ENCODE measurements at regions not wholly inside any gene's neighbourhood (a gene's known extent, or its start where the extent isn't known, plus 50 kb on each side); places are given as distances from the start of the nearest gene placed in this dataset.

DNA sequence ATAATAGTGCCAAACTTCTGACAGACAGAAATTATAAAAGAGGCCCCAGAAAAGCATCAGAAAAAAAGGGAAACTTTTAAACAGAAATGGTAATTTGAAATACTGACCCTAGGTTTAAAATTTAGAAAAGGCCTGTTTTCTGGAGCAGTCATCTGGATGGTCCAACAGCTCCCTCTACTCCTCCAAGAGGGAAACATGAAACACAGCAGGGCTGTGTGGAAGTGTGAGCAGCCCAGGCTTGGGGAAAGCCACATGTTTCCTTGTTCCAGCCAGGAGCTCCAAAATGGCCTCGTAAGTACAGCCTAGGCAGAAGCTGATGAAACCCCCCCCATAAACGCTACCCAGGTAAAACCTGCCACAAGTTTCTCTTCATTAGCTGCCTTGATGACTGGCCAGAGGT, 499.3 kb upstream of the ADAMTS16 start:
- DNase-seq (ENCODE audit: low spot score): no peak

GRCh38 chr5:4642525-4642924, 497.6 kb upstream of the ADAMTS16 start:
- no peak for DNase-seq (ENCODE audit: low spot score)

DNA sequence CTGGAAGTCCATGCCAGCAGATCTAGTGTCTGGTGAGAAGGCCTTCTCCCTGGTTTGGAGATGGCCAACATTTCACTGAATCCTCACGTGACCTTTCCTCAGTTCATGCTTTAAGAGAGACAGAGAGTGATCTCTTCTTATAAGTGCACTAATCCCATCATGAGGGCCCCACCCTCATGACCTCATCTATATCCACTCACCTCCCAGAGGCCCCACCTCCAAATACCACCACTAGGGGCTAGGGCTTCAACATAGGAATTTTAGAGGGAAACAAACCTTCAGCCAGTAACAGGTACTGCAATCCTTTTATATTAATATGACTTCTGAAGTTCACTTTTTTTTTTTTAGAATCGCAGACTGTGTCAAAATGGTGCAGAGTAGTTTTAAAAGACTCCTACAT, 496.9 kb upstream of the ADAMTS16 start:
- DNase-seq (ENCODE audit: low spot score): no peak

- no peak for DNase-seq (ENCODE audit: low spot score)
Observed at GRCh38 chr5:4643960-4644359, 496.2 kb upstream of the ADAMTS16 start.

DNA sequence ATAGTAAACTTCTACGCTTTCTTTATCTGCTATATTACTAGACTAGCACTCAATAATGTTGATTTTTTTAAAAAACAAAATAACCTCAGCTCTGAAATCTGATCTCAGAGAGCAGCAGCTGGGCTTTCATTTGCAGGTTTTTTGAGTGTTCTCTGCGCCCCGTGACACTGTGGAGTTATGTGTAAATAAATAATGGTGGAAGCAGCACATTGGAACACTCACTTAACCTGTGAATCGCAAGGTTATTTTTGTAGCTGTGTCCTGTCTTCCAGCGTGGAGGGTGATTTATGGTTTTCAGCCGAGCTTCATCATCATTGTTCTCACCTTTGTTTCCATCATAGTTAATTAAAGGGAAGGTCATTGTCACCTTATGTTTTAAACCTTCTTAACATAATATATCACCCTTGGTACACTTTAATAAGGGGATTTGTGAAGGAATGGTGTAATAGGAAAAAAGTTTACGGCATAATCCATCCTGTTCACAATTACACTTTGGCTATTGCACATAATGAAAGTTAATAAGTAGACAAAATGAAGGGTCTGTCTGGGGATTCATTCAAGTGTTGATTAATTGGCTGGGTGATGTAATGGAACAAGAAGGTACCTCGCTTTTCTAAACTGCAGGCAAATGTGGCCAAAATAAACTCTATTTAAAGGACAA, 493.3 kb upstream of the ADAMTS16 start:
- DNase-seq (ENCODE audit: low spot score): no peak

- no peak for DNase-seq (ENCODE audit: low spot score)
Observed at GRCh38 chr5:4647955-4648354, 492.2 kb upstream of the ADAMTS16 start.

GRCh38 chr5:4651806-4652565, 488.1 kb upstream of the ADAMTS16 start:
- DNase-seq (ENCODE audit: low spot score): no peak

- DNase-seq (ENCODE audit: low spot score): no peak
Observed at GRCh38 chr5:4653475-4653874, 486.7 kb upstream of the ADAMTS16 start.

DNA sequence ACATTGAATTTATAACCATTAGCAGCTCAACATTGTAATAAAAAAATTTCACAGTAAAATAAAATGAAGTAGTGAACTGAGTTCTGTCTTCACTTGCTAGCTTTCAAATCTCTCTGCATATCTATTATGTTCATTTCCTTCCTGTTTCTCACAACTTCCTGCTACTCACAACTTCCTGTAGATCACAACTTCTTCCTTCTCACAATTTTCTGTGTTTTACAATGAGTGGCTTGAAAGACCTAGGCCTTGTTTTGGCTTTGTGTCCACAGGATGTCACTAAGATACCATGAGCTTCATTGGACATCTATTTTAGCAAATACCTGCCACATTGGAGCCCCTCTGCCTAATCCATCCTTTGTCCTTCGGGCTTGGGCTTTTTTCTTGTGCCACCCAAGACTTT, 480.3 kb upstream of the ADAMTS16 start:
- no peak for DNase-seq (ENCODE audit: low spot score)

GRCh38 chr5:4661326-4661725, 478.8 kb upstream of the ADAMTS16 start:
- DNase-seq (ENCODE audit: low spot score): no peak

DNA sequence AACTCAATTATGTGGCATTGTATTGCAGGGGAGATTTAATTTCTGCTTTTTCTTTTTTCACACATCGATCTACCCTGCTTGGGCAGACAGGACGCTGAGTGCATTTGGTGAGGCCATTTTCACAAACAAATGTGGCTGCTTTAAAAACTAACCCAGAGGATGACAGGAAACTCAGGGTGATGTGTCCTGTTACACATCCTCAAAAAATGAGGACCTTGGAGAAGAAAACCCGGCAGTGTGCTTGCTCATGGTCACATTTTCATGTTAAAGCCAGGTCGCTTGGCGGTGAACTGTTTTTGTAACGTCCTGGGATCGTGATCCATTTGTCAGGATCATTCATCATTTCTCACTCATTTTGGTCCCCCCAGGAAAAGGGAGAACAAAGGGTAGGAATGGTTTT, 478.3 kb upstream of the ADAMTS16 start:
- DNase-seq (ENCODE audit: low spot score): no peak

DNA sequence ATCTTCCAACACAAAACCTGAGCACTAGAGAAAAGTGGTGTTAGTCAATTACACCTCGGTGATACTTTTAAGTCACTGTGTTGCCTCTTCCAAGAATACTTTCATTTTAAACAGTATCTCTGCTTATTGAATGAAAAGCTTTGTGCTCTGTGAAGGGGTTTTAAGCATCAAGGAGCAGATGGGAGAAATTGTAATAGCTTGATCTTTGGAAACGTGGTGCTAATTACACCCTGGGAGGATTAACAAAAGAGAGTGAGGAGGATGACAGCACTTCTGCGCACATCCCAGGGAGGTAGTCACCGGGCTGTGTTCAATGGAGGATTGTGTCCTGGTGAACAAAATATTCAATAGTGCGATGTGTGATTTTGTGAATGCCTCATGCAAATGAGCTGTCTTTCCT, 477.4 kb upstream of the ADAMTS16 start:
- DNase-seq (ENCODE audit: low spot score): no peak

GRCh38 chr5:4665911-4666310, 474.2 kb upstream of the ADAMTS16 start:
- no peak for DNase-seq (ENCODE audit: low spot score)

GRCh38 chr5:4674166-4674565, 466.0 kb upstream of the ADAMTS16 start:
- DNase-seq (ENCODE audit: low spot score): no peak

DNA sequence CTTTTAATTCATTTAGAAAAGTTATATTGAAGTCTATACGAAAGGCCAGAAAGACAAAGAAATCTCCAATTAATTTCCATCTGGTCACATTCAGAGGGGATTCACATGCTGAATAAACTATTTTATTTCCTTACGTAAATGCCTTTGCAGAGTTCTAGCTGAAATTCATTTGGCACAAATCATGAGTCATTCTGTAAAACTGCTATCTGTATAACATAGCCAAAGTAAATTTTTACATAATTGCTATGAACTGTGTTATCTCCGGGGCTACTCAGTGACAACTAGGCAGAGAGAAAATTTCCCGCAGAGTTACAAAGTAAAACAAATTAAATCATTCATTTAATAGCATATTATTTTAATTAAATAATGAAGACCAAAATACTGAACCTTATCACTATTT, 463.2 kb upstream of the ADAMTS16 start:
- DNase-seq (ENCODE audit: low spot score): no peak

- no peak for DNase-seq (ENCODE audit: low spot score)
Observed at GRCh38 chr5:4684946-4685345, 455.2 kb upstream of the ADAMTS16 start.

DNA sequence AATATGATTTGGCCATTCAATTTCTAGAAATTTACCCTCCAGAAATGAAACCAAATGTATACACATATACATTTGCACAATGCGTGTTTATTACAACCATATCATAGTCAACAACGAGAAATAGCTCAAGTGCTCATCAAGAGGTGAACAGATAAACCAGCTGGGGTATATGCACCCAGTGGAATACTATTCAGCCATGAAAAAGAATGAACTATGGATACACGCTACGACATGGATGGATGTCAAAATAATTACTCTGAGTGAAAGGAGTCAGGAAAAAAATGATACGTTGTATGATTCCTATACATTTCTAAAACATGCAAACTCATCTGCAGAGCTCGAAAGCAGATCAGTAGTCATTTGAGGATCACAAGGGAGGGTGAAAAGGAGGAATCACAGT, 441.5 kb upstream of the ADAMTS16 start:
- no peak for DNase-seq (ENCODE audit: low spot score)

DNA sequence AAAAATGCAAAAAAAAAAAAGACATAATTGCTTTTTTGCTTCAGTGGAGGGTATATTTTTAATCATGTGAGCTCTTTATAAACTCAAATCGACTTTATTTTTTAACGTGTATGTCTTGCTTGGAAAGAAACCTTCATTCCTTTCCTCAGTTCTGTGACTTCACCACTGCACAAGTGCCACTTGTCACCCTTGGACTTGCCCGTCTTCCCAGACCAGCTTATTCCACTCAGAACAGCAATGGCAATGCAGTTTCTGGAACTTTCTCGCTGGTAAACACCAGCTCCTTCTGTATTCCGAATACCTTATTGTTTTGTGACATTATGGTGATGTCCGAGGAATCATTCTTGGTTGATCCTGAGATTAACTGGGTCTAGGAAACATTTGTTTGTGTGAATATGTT, 440.5 kb upstream of the ADAMTS16 start:
- DNase-seq (ENCODE audit: low spot score): no peak

DNA sequence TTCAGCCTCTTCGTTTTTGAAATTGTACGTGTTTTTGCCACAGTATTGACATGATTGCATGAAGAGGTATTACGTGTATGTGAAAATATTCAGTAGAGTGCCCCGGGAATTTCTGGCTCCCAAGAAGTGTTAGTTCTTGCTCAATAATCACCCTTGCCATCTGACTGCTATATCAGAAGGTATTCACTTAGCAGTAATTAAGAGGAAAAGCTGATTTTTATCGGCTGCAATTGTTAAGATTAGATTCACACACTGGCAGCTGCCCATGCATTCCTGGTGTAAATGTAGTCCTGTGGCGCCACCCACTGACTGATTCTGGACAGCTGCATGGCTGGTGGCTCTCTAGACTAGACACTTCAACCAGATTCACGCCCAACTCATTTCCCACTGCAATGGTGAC, 440.1 kb upstream of the ADAMTS16 start:
- no peak for DNase-seq (ENCODE audit: low spot score)

- no peak for DNase-seq (ENCODE audit: low spot score)
Observed at GRCh38 chr5:4700871-4701270, 439.3 kb upstream of the ADAMTS16 start.

DNA sequence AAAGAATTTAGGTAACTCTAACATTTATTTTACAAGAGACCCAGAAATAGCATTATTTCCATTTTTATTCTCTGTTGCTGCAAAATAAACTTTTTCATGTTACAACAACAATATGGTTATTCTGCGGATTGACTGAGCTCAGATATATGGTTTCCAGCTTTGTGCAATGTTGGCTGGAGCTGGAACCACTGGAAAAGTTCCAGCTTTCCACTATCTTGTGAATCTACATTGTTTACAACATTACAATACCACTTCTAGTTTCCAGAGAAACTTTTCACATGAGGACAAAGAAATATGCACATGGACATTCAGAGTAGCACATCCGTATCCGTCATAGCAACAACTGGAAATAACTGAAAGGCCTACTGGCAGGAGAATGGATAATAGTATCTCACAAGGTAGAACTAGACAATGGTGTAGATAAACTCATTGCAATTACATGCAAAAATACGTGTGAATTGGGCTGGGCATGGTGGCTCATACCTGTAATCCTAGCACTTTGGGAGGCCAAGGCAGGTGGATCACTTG, 436.1 kb upstream of the ADAMTS16 start:
- no peak for DNase-seq (ENCODE audit: low spot score)

DNA sequence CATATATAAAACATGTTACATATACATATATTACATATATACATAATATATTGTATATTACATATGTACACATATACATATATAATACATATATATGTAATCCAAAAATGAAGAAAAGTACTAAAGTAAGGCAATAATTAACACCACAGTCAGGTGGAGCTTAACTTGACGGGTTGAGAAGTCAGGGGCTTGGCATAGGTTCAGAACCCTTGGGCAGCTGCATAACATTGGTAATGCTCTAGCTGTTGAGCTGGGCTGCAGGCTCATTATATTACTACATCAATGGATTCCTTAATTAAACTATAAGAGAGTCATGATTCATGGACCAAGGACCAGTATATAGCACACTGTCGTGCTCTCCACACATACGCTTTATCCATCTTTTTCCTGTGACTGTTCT, 435.2 kb upstream of the ADAMTS16 start:
- no peak for DNase-seq (ENCODE audit: low spot score)

GRCh38 chr5:4716781-4717180, 423.3 kb upstream of the ADAMTS16 start:
- DNase-seq (ENCODE audit: low spot score): no peak

GRCh38 chr5:4717446-4717845, 422.7 kb upstream of the ADAMTS16 start:
- no peak for DNase-seq (ENCODE audit: low spot score)

Data from activated CD4-positive, alpha-beta T cell treated with anti-CD3 and anti-CD28 coated beads, Interleukin-2, Interleukin-4, amounts not matched to agents 100 ng/mL and 50 ng/mL, durations not matched to agents 16 hours and 8 hours (primary cell).